H9 (cell line): ENCODE measurements at regions not wholly inside any gene's neighbourhood (a gene's known extent, or its start where the extent isn't known, plus 50 kb on each side); places are given as distances from the start of the nearest gene placed in this dataset.

ENCODE experiments used
- DNase-seq: peaks from one replicate; pipeline ENCODE4 v3.0.0-alpha.2; 2017
- H2AFZ ChIP-seq: one replicate; pipeline ENCODE4 v1.6.1; 2013; ENCODE audit warnings: mild to moderate bottlenecking, low read length, control low read depth, moderate library complexity
- H2AK5ac ChIP-seq: 2 replicates; pipeline ENCODE4 v1.6.1; 2013; ENCODE audit warnings: low read length, control low read depth, mixed read lengths; ENCODE audit not compliant: insufficient read length
- H2BK120ac ChIP-seq: one replicate; pipeline ENCODE4 v1.6.1; 2013; ENCODE audit warnings: low read depth, mild to moderate bottlenecking, low read length, control low read depth, inconsistent platforms; ENCODE audit not compliant: poor library complexity, severe bottlenecking
- H2BK12ac ChIP-seq: 2 replicates; pipeline ENCODE4 v1.6.1; 2013; ENCODE audit warnings: low read length, control low read depth, mixed read lengths, low read depth; ENCODE audit not compliant: insufficient read length
- H2BK15ac ChIP-seq: 2 replicates; pipeline ENCODE4 v1.6.1; 2013; ENCODE audit warnings: low read depth, low read length, control low read depth
- H2BK20ac ChIP-seq: one replicate; pipeline ENCODE4 v1.6.1; 2013; ENCODE audit warnings: low read depth, mild to moderate bottlenecking, low read length, control low read depth, inconsistent platforms; ENCODE audit not compliant: poor library complexity, severe bottlenecking
- H2BK5ac ChIP-seq: 2 replicates; pipeline ENCODE4 v1.6.1; 2013; ENCODE audit warnings: low read length, control low read depth, mixed read lengths; ENCODE audit not compliant: insufficient read length
- H3K14ac ChIP-seq: 2 replicates; pipeline ENCODE4 v1.6.1; 2013; ENCODE audit warnings: low read length, control low read depth; ENCODE audit not compliant: insufficient read depth
- H3K18ac ChIP-seq: 2 replicates; pipeline ENCODE4 v1.6.1; 2013; ENCODE audit warnings: low read depth, mild to moderate bottlenecking, mixed read lengths, low read length, control low read depth; ENCODE audit not compliant: insufficient read length
- H3K23ac ChIP-seq: 2 replicates; pipeline ENCODE4 v1.6.1; 2013; ENCODE audit warnings: low read length, control low read depth, mixed read lengths, low read depth; ENCODE audit not compliant: insufficient read length
- H3K23me2 ChIP-seq: 2 replicates; pipeline ENCODE4 v1.6.1; 2013; ENCODE audit warnings: low read depth, mild to moderate bottlenecking, mixed read lengths, low read length, control low read depth; ENCODE audit not compliant: insufficient read length, poor library complexity, severe bottlenecking
- H3K27ac ChIP-seq: 2 replicates; pipeline ENCODE4 v1.5.1; 2013; ENCODE audit warnings: low read length, control low read depth, mixed read lengths, low read depth; ENCODE audit not compliant: insufficient read length
- H3K27me3 ChIP-seq: 2 replicates; pipeline ENCODE4 v1.6.1; 2013; ENCODE audit warnings: low read length, control low read depth, inconsistent platforms; ENCODE audit not compliant: insufficient read depth
- H3K4ac ChIP-seq: 2 replicates; pipeline ENCODE4 v1.6.1; 2013; ENCODE audit warnings: low read depth, mild to moderate bottlenecking, control low read depth, inconsistent platforms, low read length, moderate library complexity
- H3K4me1 ChIP-seq: 2 replicates; pipeline ENCODE4 v1.6.1; 2013; ENCODE audit warnings: low read length, control low read depth, inconsistent platforms; ENCODE audit not compliant: insufficient read depth
- H3K4me2 ChIP-seq: 2 replicates; pipeline ENCODE4 v1.6.1; 2013; ENCODE audit warnings: low read length, control low read depth, mixed read lengths; ENCODE audit not compliant: insufficient read length, insufficient read depth
- H3K56ac ChIP-seq: 2 replicates; pipeline ENCODE4 v1.6.1; 2013; ENCODE audit warnings: low read depth, mild to moderate bottlenecking, mixed read lengths, low read length, control low read depth; ENCODE audit not compliant: insufficient read length
- H3K79me1 ChIP-seq: 2 replicates; pipeline ENCODE4 v1.6.1; 2013; ENCODE audit warnings: low read depth, mild to moderate bottlenecking, moderate library complexity, low read length, control low read depth, inconsistent platforms; ENCODE audit not compliant: insufficient read depth, poor library complexity, severe bottlenecking
- H3K79me2 ChIP-seq: 2 replicates; pipeline ENCODE4 v1.6.1; 2013; ENCODE audit warnings: low read length, control low read depth, inconsistent platforms; ENCODE audit not compliant: insufficient read depth
- H3K9ac ChIP-seq: 2 replicates; pipeline ENCODE4 v1.6.1; 2013; ENCODE audit warnings: low read length, control low read depth, mixed read lengths; ENCODE audit not compliant: insufficient read length; ENCODE audit errors: extremely low read depth
- H3K9me3 ChIP-seq: one replicate; pipeline ENCODE4 v1.6.1; 2013; ENCODE audit warnings: low read depth, low read length, inconsistent platforms; ENCODE audit not compliant: control insufficient read depth
- H3T11ph ChIP-seq: one replicate; pipeline ENCODE4 v1.6.1; 2013; ENCODE audit warnings: mild to moderate bottlenecking, low read length, control low read depth, inconsistent platforms
- H4K20me1 ChIP-seq: one replicate; pipeline ENCODE4 v1.6.1; 2013; ENCODE audit not compliant: control insufficient read depth, insufficient read length, insufficient read depth
- H4K5ac ChIP-seq: 2 replicates; pipeline ENCODE4 v1.6.1; 2013; ENCODE audit warnings: low read depth, mild to moderate bottlenecking, mixed read lengths, low read length, control low read depth; ENCODE audit not compliant: insufficient read length
- H4K8ac ChIP-seq: replicated peaks from 2 replicates; pipeline ENCODE4 v1.6.1; 2013; ENCODE audit warnings: low read length, control low read depth, mixed read lengths, low read depth; ENCODE audit not compliant: insufficient read length
- H4K91ac ChIP-seq: 2 replicates; pipeline ENCODE4 v1.6.1; 2013; ENCODE audit warnings: low read depth, mild to moderate bottlenecking, moderate library complexity, mixed read lengths, low read length, control low read depth; ENCODE audit not compliant: insufficient read length
- H3K27ac Mint-ChIP-seq, 3 experiments: 2 replicates in 2 of 3; 3 replicates in 1 of 3; pipeline ENCODE4 v1.8.0; 2020 to 2021; ENCODE audit warnings: mixed read lengths in 3 of 3, mild to moderate bottlenecking in 1 of 3, moderate library complexity in 1 of 3
- H3K27me3 Mint-ChIP-seq: 2 replicates; pipeline ENCODE4 v1.8.0; 2021; ENCODE audit warnings: low read depth, mild to moderate bottlenecking, moderate library complexity, mixed read lengths
- H3K36me3 Mint-ChIP-seq, 3 experiments: 2 replicates in 2 of 3; 3 replicates in 1 of 3; pipeline ENCODE4 v1.8.0; 2020 to 2021; ENCODE audit warnings: low read depth in 3 of 3, mixed read lengths in 3 of 3; ENCODE audit not compliant: insufficient read depth in 1 of 3
- H3K4me1 Mint-ChIP-seq, 2 experiments: 2 replicates each; pipeline ENCODE4 v1.8.0; 2020; ENCODE audit warnings: mixed read lengths in 2 of 2
- H3K4me3 Mint-ChIP-seq, 2 experiments: 2 replicates in 1 of 2; 3 replicates in 1 of 2; pipeline ENCODE4 v1.8.0; 2020 to 2021; ENCODE audit warnings: mild to moderate bottlenecking in 2 of 2, mixed read lengths in 2 of 2, moderate library complexity in 1 of 2
- H3K9me3 Mint-ChIP-seq, 2 experiments: 2 replicates in 1 of 2; 3 replicates in 1 of 2; pipeline ENCODE4 v1.8.0; 2020; ENCODE audit warnings: mild to moderate bottlenecking in 2 of 2, mixed read lengths in 2 of 2, moderate library complexity in 1 of 2
- CTCF ChIP-seq: fragments of 200-600 bp; sonication (generic); conservative IDR thresholded peaks from 3 replicates; pipeline ENCODE4 v1.8.0; 2021; ENCODE audit warnings: antibody characterized with exemption, mild to moderate bottlenecking
- WGBS: extraction: QIAGEN DNeasy Blood & Tissue Kit; methylation state at CpG from one replicate; pipeline ENCODE4 v1.1.7; 2013; ENCODE audit warnings: missing lambda C conversion rate, low lambda C conversion rate, mixed read lengths; ENCODE audit not compliant: insufficient read length; ENCODE audit errors: extremely low coverage; 5-methylcytosine and 5-hydroxymethylcytosine counted together

GRCh38 chr16:86901483-86901882 is 323.1 kb downstream of the FOXL1 start:
- no peak overlapping the region for H2BK5ac ChIP-seq
- H3K23me2 ChIP-seq, result no peaks in the 10 kb centered on the region
- no peak overlapping the region for H3K23ac ChIP-seq
- no peak overlapping the region for H3K4ac ChIP-seq
- no peaks in the 10 kb centered on the region for H3K36me3 Mint-ChIP-seq
- H3K27ac Mint-ChIP-seq, result no peak overlapping the region
- no peak overlapping the region for H4K91ac ChIP-seq
- no peak overlapping the region for H3K9ac ChIP-seq
- H3K79me1 ChIP-seq, result no peaks in the 10 kb centered on the region
- no peak overlapping the region for H3K4me3 Mint-ChIP-seq
- no peak overlapping the region for H3K4me2 ChIP-seq
- no peak overlapping the region for H4K5ac ChIP-seq
- no peak overlapping the region for H2BK12ac ChIP-seq
- no CpG with 5 or more reads among the region's 6 CpGs for WGBS
- H2AFZ ChIP-seq, result no peak overlapping the region
- no peak overlapping the region for H3K14ac ChIP-seq
- no peak overlapping the region for H2AK5ac ChIP-seq
- DNase-seq, result no peak
- no peaks in the 10 kb centered on the region for H3K79me2 ChIP-seq
- H4K20me1 ChIP-seq, result no peaks in the 10 kb centered on the region
- H3K27me3 ChIP-seq, result no peaks in the 10 kb centered on the region
- no peak overlapping the region for H2BK20ac ChIP-seq
- H2BK15ac ChIP-seq, result no peak overlapping the region
- H3K27ac ChIP-seq, result no peak overlapping the region
- peaks cover 7% of the 10 kb centered on the region; the same call in 1 of the 2 replicates for H3K27me3 Mint-ChIP-seq
- no peak overlapping the region for H3T11ph ChIP-seq
- no peak overlapping the region for H4K8ac ChIP-seq
- peaks cover 9 to 23% of the 10 kb centered on the region in 2 experiments for H3K4me1 Mint-ChIP-seq
- no peak overlapping the region for H3K56ac ChIP-seq
- H2BK120ac ChIP-seq, result no peak overlapping the region
- H3K9me3 ChIP-seq, result no peaks in the 10 kb centered on the region
- H3K9me3 Mint-ChIP-seq, result no peaks in the 10 kb centered on the region; a peak in 1 of 5 replicates
- H3K18ac ChIP-seq, result no peak overlapping the region
- TF ChIP-seq CTCF, result no peak
- peaks cover 2% of the 10 kb centered on the region; the same call in 1 of the 2 replicates for H3K4me1 ChIP-seq
